CD4-positive, alpha-beta T cell (primary cell): ENCODE measurements at regions not wholly inside any gene's neighbourhood (a gene's known extent, or its start where the extent isn't known, plus 50 kb on each side); places are given as distances from the start of the nearest gene placed in this dataset.

Experiments used
- ATAC-seq: fragments of 200-7000 bp; cut with Tn5 transposase; one replicate; pipeline ENCODE4 v1.10.0; 2022; ENCODE audit warnings: mild to moderate bottlenecking; ENCODE audit not compliant: poor library complexity
- CTCF ChIA-PET: fragments of 350-600 bp; sonication (Branson Sonifier 250); formaldehyde crosslinking; loops from one replicate; lab custom pipeline; 2021; ENCODE audit warnings: antibody characterized with exemption, inconsistent platforms; lab: Charles Lee
- POLR2A ChIA-PET: fragments of 350-600 bp; sonication (Branson Sonifier 250); formaldehyde crosslinking; loops from one replicate; lab custom pipeline; 2021; ENCODE audit warnings: antibody characterized with exemption, inconsistent platforms; lab: Charles Lee
- DNase-seq, 14 experiments: peaks; one replicate each; pipeline ENCODE4 v3.0.0-alpha.2; 2013 to 2020; ENCODE audit warnings: mixed read lengths in 2 of 14
- H3K27ac ChIP-seq, 2 donors: one replicate each; pipeline versions ENCODE4 v1.5.1 to v1.7.0; 2013; ENCODE audit warnings: low read length in 2 of 2, low read depth in 1 of 2, mild to moderate bottlenecking in 1 of 2
- H3K27me3 ChIP-seq, 2 experiments: 1 replicate in 1 of 2; 2 replicates in 1 of 2; pipeline versions ENCODE4 v1.6.1 to v1.7.0; 2013; ENCODE audit warnings: low read length in 2 of 2, control low read depth in 1 of 2, mild to moderate bottlenecking in 1 of 2, moderate library complexity in 1 of 2; ENCODE audit not compliant: insufficient read depth in 2 of 2, control insufficient read depth in 1 of 2
- H3K36me3 ChIP-seq: one replicate; pipeline ENCODE4 v1.6.1; 2013; ENCODE audit warnings: low read length, control low read depth; ENCODE audit not compliant: insufficient read depth
- H3K4me1 ChIP-seq: one replicate; pipeline ENCODE4 v1.6.1; 2013; ENCODE audit warnings: low read length, control low read depth; ENCODE audit not compliant: insufficient read depth
- H3K4me3 ChIP-seq: one replicate; pipeline ENCODE4 v1.5.1; 2013; ENCODE audit warnings: mild to moderate bottlenecking, low read length, moderate library complexity
- H3K9me3 ChIP-seq, 2 experiments: 1 replicate in 1 of 2; 2 replicates in 1 of 2; pipeline versions ENCODE4 v1.6.1 to v1.7.0; 2013; ENCODE audit warnings: low read length in 2 of 2, mild to moderate bottlenecking in 2 of 2, control low read depth in 1 of 2, moderate library complexity in 1 of 2; ENCODE audit not compliant: control insufficient read depth in 1 of 2, insufficient read depth in 1 of 2
- H3K27ac Mint-ChIP-seq: one replicate; pipeline ENCODE4 v1.8.0; 2020; ENCODE audit warnings: mixed read lengths
- H3K27me3 Mint-ChIP-seq: one replicate; pipeline ENCODE4 v1.8.0; 2021; ENCODE audit warnings: mixed read lengths
- H3K36me3 Mint-ChIP-seq: one replicate; pipeline ENCODE4 v1.8.0; 2021; ENCODE audit warnings: low read depth, mixed read lengths
- H3K4me1 Mint-ChIP-seq: one replicate; pipeline ENCODE4 v1.8.0; 2021; ENCODE audit warnings: low read depth, mixed read lengths
- H3K4me3 Mint-ChIP-seq: one replicate; pipeline ENCODE4 v1.8.0; 2020; ENCODE audit warnings: mild to moderate bottlenecking, mixed read lengths
- H3K9me3 Mint-ChIP-seq: one replicate; pipeline ENCODE4 v1.8.0; 2020; ENCODE audit warnings: mixed read lengths
- intact Hi-C, 2 experiments: fragments of 100-400 bp; cut with DNase I in 1 of 2; cut with micrococcal nuclease in 1 of 2; formaldehyde crosslinking; loops; one replicate each; pipeline versions ENCODE4 v1.15.1 to v1.9.0; 2023 to 2025; cut with DNase I, micrococcal nuclease
- TF ChIP-seq, protein P1 (sequence below): fragments of 200-600 bp; IDR thresholded peaks from one replicate; pipeline ENCODE4 v1.8.0; 2022; ENCODE audit warnings: antibody characterized with exemption, mild to moderate bottlenecking

DNA sequence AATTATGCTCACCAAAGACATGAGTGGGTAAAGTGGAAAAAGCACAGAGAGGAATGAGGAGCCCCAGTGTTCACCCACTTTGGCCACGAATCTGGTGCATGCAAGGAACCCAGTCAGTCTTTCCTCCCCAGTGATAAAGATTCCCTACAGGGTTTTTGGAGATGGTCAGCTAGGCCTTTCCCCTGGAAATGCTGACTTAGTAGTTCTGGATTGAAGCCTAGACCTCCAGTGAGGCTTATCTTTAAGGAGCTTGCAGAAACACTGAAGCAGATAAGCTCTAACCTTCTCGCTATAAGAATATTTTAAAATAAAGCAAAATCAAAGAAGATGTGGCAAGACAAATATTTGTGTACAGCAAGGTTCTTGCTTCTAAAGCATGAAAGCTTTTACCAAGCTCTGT is 178.3 kb upstream of the CCDC68 start:
- Mint-ChIP-seq H3K4me3 (no peak overlapping the region), H3K36me3 (no peaks in the 10 kb centered on the region), H3K4me1 (no peaks in the 10 kb centered on the region), H3K9me3 (no peaks in the 10 kb centered on the region), H3K27ac (no peak overlapping the region), H3K27me3 (no peaks in the 10 kb centered on the region)
- DNase-seq, result no peak
- no peaks in the 10 kb centered on the region for H3K4me1 ChIP-seq
- intact Hi-C loops, result no loop called here
- TF ChIP-seq, protein P1, sequence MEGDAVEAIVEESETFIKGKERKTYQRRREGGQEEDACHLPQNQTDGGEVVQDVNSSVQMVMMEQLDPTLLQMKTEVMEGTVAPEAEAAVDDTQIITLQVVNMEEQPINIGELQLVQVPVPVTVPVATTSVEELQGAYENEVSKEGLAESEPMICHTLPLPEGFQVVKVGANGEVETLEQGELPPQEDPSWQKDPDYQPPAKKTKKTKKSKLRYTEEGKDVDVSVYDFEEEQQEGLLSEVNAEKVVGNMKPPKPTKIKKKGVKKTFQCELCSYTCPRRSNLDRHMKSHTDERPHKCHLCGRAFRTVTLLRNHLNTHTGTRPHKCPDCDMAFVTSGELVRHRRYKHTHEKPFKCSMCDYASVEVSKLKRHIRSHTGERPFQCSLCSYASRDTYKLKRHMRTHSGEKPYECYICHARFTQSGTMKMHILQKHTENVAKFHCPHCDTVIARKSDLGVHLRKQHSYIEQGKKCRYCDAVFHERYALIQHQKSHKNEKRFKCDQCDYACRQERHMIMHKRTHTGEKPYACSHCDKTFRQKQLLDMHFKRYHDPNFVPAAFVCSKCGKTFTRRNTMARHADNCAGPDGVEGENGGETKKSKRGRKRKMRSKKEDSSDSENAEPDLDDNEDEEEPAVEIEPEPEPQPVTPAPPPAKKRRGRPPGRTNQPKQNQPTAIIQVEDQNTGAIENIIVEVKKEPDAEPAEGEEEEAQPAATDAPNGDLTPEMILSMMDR, result no peak
- no peak overlapping the region for H3K27ac ChIP-seq
- H3K27me3 ChIP-seq, result no peaks in the 10 kb centered on the region
- CTCF ChIA-PET, result no interaction called here
- POLR2A ChIA-PET, result no interaction called here
- no peaks in the 10 kb centered on the region for H3K9me3 ChIP-seq
- no peaks in the 10 kb centered on the region for H3K36me3 ChIP-seq
- H3K4me3 ChIP-seq, result no peak overlapping the region
- no peak for ATAC-seq

DNA sequence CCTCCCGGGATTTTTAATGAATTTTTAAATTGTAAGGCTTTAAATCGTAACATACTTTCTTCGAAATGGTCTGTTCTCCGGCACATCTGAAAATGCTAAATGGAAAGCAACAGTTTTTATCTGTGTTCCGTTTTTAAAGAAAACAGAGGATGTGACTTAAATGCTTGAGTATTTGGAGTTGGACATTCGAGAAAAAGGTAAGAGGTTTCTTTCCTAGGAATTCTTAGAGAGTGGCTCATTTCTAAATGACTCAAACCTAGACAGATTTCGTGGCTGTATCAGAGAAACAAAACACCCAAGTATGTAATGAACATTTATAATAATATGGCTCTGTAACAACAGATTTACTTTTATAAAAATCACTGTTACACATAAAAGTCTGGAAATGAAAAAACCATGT is 177.6 kb upstream of the CCDC68 start:
- no peaks in the 10 kb centered on the region for H3K4me1 Mint-ChIP-seq
- no peaks in the 10 kb centered on the region for H3K27me3 Mint-ChIP-seq
- H3K27me3 ChIP-seq, result no peaks in the 10 kb centered on the region
- CTCF ChIA-PET, result no interaction called here
- H3K36me3 ChIP-seq, result no peaks in the 10 kb centered on the region
- no peaks in the 10 kb centered on the region for H3K36me3 Mint-ChIP-seq
- TF ChIP-seq, protein P1, result no peak
- POLR2A ChIA-PET, result no interaction called here
- ATAC-seq (no peak), DNase-seq (no peak)
- no peak overlapping the region for H3K27ac ChIP-seq
- H3K9me3 ChIP-seq, result no peaks in the 10 kb centered on the region
- no peak overlapping the region for H3K4me3 ChIP-seq
- no peaks in the 10 kb centered on the region for H3K4me1 ChIP-seq
- H3K9me3 Mint-ChIP-seq, result no peaks in the 10 kb centered on the region
- H3K4me3 Mint-ChIP-seq, result no peak overlapping the region
- intact Hi-C loops, result no loop called here
- H3K27ac Mint-ChIP-seq, result no peak overlapping the region

DNA sequence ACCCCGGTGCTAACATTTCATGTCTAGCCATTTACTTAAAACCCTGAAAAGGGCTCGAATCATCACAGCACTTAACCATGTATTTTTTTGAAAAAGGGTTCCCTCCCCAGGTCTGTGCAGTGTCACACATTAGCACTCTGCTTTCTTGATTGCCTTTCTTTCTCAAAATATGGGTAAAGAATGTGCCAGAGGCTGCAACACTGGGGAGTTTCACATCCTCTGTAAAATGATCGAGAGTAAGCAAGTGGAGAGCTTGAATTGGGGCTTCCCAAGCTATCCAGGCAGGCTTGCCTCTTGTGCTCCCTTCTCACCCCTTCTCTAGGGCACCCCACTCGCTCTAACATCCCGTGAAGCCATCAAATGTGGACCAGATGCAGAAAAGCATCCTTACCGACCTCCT is 177.0 kb upstream of the CCDC68 start:
- H3K9me3 ChIP-seq, result no peaks in the 10 kb centered on the region
- ChIA-PET POLR2A (no interaction called here), CTCF (no interaction called here)
- no peak overlapping the region for H3K4me3 Mint-ChIP-seq
- no peak overlapping the region for H3K27ac ChIP-seq
- H3K27me3 ChIP-seq, result no peaks in the 10 kb centered on the region
- H3K9me3 Mint-ChIP-seq, result no peaks in the 10 kb centered on the region
- TF ChIP-seq, protein P1, result no peak
- ATAC-seq (no peak), DNase-seq (no peak)
- H3K4me1 Mint-ChIP-seq, result no peaks in the 10 kb centered on the region
- no peaks in the 10 kb centered on the region for H3K27me3 Mint-ChIP-seq
- H3K4me1 ChIP-seq, result no peaks in the 10 kb centered on the region
- H3K27ac Mint-ChIP-seq, result no peak overlapping the region
- H3K36me3 Mint-ChIP-seq, result no peaks in the 10 kb centered on the region
- no peaks in the 10 kb centered on the region for H3K36me3 ChIP-seq
- no peak overlapping the region for H3K4me3 ChIP-seq
- intact Hi-C loops, result no loop called here
